Thyroid gland (tissue), 4 donors: ENCODE measurements at regions not wholly inside any gene's neighbourhood (a gene's known extent, or its start where the extent isn't known, plus 50 kb on each side); places are given as distances from the start of the nearest gene placed in this dataset.

Source experiments
- POLR2A ChIP-seq, 2 donors: fragments of 450-650 bp; IDR thresholded peaks; one replicate each; pipeline ENCODE4 v1.6.1; 2017; ENCODE audit warnings: antibody characterized with exemption in 2 of 2, mild to moderate bottlenecking in 2 of 2, moderate library complexity in 1 of 2
- TF ChIP-seq, protein P1 (sequence below), 6 experiments: fragments of 200-600 bp in 3 of 6; fragments of 450-650 bp in 3 of 6; sonication (generic) in 3 of 6; IDR thresholded peaks; one replicate each; pipeline ENCODE4 v1.5.1; 2016 to 2019; ENCODE audit warnings: antibody characterized with exemption in 6 of 6, mild to moderate bottlenecking in 2 of 6, inconsistent platforms in 1 of 6, moderate library complexity in 1 of 6

DNA sequence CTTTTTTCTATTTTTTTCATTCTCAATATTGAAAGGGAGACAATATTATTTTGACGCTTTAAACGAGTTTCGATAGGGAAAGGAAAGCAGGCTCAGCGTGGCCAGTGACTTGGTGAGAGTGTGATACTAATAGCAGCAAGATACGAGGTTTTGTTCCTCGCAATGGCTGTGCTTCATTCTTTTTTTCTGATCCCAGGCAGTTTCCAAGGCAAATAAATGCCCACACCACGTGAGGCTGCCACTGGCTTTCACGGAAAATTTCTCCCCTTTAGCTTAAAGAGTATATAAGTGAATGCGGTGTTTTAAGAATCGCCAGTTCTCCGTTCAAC lies 196.4 kb upstream of the ZNF184 start:
- TF ChIP-seq, protein P1, sequence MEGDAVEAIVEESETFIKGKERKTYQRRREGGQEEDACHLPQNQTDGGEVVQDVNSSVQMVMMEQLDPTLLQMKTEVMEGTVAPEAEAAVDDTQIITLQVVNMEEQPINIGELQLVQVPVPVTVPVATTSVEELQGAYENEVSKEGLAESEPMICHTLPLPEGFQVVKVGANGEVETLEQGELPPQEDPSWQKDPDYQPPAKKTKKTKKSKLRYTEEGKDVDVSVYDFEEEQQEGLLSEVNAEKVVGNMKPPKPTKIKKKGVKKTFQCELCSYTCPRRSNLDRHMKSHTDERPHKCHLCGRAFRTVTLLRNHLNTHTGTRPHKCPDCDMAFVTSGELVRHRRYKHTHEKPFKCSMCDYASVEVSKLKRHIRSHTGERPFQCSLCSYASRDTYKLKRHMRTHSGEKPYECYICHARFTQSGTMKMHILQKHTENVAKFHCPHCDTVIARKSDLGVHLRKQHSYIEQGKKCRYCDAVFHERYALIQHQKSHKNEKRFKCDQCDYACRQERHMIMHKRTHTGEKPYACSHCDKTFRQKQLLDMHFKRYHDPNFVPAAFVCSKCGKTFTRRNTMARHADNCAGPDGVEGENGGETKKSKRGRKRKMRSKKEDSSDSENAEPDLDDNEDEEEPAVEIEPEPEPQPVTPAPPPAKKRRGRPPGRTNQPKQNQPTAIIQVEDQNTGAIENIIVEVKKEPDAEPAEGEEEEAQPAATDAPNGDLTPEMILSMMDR (IDR thresholded peaks at IDR 0.05): no peak
- TF ChIP-seq POLR2A (IDR thresholded peaks at IDR 0.05): no peak
